Fibroblast of lung (primary cell): ENCODE measurements at regions not wholly inside any gene's neighbourhood (a gene's known extent, or its start where the extent isn't known, plus 50 kb on each side); places are given as distances from the start of the nearest gene placed in this dataset.

ENCODE experiments used
- DNase-seq, 2 donors: peaks; one replicate each; pipeline versions ENCODE4 v3.0.0 to v3.0.0-alpha.2; 2010; ENCODE audit warnings: low read depth in 2 of 2
- H2AFZ ChIP-seq: 2 replicates; pipeline ENCODE4 v1.5.1; 2012; ENCODE audit warnings: low read length, control low read depth, inconsistent platforms
- H3K27ac ChIP-seq: 2 replicates; pipeline ENCODE4 v1.5.1; 2011; ENCODE audit warnings: low read length, control low read depth; ENCODE audit not compliant: insufficient read depth
- H3K27me3 ChIP-seq: 2 replicates; pipeline ENCODE4 v1.5.1; 2011; ENCODE audit warnings: mild to moderate bottlenecking, low read length; ENCODE audit not compliant: control insufficient read depth, insufficient read depth
- H3K36me3 ChIP-seq: 2 replicates; pipeline ENCODE4 v1.5.1; 2011; ENCODE audit warnings: low read length; ENCODE audit not compliant: control insufficient read depth, insufficient read depth
- H3K4me1 ChIP-seq: 2 replicates; pipeline ENCODE4 v1.5.1; 2011; ENCODE audit warnings: low read length; ENCODE audit not compliant: control insufficient read depth, insufficient read depth; ENCODE audit errors: extremely low read depth
- H3K4me2 ChIP-seq: 2 replicates; pipeline ENCODE4 v1.5.1; 2011; ENCODE audit warnings: low read length, control low read depth; ENCODE audit not compliant: insufficient read depth; ENCODE audit errors: extremely low read depth
- H3K4me3 ChIP-seq, 4 experiments: fragments of 200-600 bp in 1 of 4; sonication (generic) in 1 of 4; replicated peaks in 1 of 4; 2 replicates each; pipeline ENCODE4 v1.5.1; 2011 to 2016; ENCODE audit warnings: low read length in 4 of 4, low read depth in 3 of 4, mild to moderate bottlenecking in 3 of 4, control low read depth in 2 of 4, inconsistent platforms in 1 of 4, mixed read lengths in 1 of 4; ENCODE audit not compliant: insufficient read depth in 1 of 4; ENCODE audit errors: control extremely low read depth in 1 of 4
- H3K79me2 ChIP-seq: 2 replicates; pipeline ENCODE4 v1.5.1; 2012; ENCODE audit warnings: mild to moderate bottlenecking, low read length, inconsistent platforms; ENCODE audit not compliant: control insufficient read depth, insufficient read depth
- H3K9ac ChIP-seq: 2 replicates; pipeline ENCODE4 v1.5.1; 2011; ENCODE audit warnings: mild to moderate bottlenecking, low read length, control low read depth; ENCODE audit not compliant: insufficient read depth
- H3K9me3 ChIP-seq: 2 replicates; pipeline ENCODE4 v1.5.1; 2012; ENCODE audit warnings: low read depth, low read length; ENCODE audit not compliant: control insufficient read depth, insufficient read depth
- H4K20me1 ChIP-seq: 2 replicates; pipeline ENCODE4 v1.5.1; 2011; ENCODE audit warnings: low read length; ENCODE audit not compliant: control insufficient read depth, insufficient read depth; ENCODE audit errors: extremely low read depth
- EZH2 ChIP-seq: IDR thresholded peaks from 2 replicates; pipeline ENCODE4 v1.5.1; 2012; ENCODE audit warnings: low read length, control low read depth, mild to moderate bottlenecking; ENCODE audit errors: missing control alignments
- TF ChIP-seq, protein P1 (sequence below), 2 donors: IDR thresholded peaks in 1 of 2; conservative IDR thresholded peaks in 1 of 2; 1 replicate in 1 of 2; 2 replicates in 1 of 2; pipeline ENCODE4 v1.5.1; 2011 to 2012; ENCODE audit warnings: low read length in 2 of 2, control low read depth in 1 of 2, inconsistent platforms in 1 of 2, low read depth in 1 of 2, mild to moderate bottlenecking in 1 of 2

DNA sequence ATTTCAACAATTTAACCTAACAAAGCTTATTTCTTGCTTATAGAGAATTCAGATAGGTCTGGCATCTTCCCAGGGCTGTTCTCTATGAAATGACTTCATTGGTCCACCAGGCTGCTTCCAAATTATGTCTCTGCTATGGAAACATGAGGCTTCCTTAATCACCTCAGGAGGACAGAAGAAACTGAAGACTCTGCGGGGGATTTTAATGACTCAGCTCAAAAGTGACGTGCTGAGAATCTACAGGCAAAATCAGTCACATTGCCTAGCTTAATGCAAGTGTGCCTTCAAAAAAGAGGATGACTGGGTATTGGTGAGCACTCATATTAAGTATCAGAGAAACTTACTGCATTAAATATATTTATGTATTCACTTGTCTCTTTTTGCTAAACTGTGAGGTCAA lies 315.5 kb upstream of the RGMB start:
- no peak overlapping the region for H3K4me2 ChIP-seq

DNA sequence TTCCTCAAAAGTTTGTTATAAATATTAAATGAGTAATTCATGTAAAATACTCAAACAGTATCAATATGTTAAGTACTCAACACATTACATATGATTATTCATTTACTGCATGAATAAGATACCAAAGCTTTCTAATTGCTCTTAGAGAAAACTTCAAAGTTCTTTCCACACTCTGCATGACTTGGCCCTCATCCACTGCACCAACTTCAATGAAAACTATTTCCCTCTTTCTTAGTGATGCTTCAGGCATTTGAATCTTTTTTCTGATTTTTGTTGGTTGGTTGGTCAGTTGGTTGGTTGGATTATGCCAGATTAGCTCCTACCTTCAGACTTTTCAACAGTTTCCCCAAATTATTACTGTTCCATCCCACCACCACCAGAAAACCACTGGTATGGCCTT lies 314.7 kb upstream of the RGMB start:
- Histone ChIP-seq H2AFZ (no peak overlapping the region), H3K4me2 (no peak overlapping the region), H3K4me1 (peaks cover 3% of the 10 kb centered on the region), H3K4me3 (no peak overlapping the region), H3K9ac (no peak overlapping the region), H3K9me3 (no peaks in the 10 kb centered on the region), H3K27ac (no peak overlapping the region), H3K27me3 (no peaks in the 10 kb centered on the region), H4K20me1 (no peaks in the 10 kb centered on the region), H3K79me2 (no peaks in the 10 kb centered on the region), H3K36me3 (no peaks in the 10 kb centered on the region)
- DNase-seq, result peak in 1 of 2 donors; percentile 35
- TF ChIP-seq, protein P1, sequence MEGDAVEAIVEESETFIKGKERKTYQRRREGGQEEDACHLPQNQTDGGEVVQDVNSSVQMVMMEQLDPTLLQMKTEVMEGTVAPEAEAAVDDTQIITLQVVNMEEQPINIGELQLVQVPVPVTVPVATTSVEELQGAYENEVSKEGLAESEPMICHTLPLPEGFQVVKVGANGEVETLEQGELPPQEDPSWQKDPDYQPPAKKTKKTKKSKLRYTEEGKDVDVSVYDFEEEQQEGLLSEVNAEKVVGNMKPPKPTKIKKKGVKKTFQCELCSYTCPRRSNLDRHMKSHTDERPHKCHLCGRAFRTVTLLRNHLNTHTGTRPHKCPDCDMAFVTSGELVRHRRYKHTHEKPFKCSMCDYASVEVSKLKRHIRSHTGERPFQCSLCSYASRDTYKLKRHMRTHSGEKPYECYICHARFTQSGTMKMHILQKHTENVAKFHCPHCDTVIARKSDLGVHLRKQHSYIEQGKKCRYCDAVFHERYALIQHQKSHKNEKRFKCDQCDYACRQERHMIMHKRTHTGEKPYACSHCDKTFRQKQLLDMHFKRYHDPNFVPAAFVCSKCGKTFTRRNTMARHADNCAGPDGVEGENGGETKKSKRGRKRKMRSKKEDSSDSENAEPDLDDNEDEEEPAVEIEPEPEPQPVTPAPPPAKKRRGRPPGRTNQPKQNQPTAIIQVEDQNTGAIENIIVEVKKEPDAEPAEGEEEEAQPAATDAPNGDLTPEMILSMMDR (conservative IDR thresholded peaks at IDR 0.05 in 1 of 2, IDR thresholded peaks at IDR 0.05 in 1 of 2; ENCODE audit: low read depth in 1 of 2, low read length in 2 of 2), result no peak
- TF ChIP-seq EZH2, result no peak

More for the DNA sequence above, 315.5 kb upstream of the RGMB start:
- H3K79me2 ChIP-seq, result no peaks in the 10 kb centered on the region
- no peak overlapping the region for H2AFZ ChIP-seq
- H4K20me1 ChIP-seq, result no peaks in the 10 kb centered on the region
- peak; percentile 26 to 84 for DNase-seq
- peaks cover 3% of the 10 kb centered on the region for H3K4me1 ChIP-seq
- no peak for TF ChIP-seq EZH2
- TF ChIP-seq, protein P1 (conservative IDR thresholded peaks at IDR 0.05 in 1 of 2, IDR thresholded peaks at IDR 0.05 in 1 of 2; ENCODE audit: low read depth in 1 of 2, low read length in 2 of 2), result no peak
- no peaks in the 10 kb centered on the region for H3K27me3 ChIP-seq
- no peak overlapping the region for H3K27ac ChIP-seq
- no peaks in the 10 kb centered on the region for H3K36me3 ChIP-seq
- no peak overlapping the region for H3K9ac ChIP-seq
- H3K4me3 ChIP-seq, result no peak overlapping the region
- no peaks in the 10 kb centered on the region for H3K9me3 ChIP-seq

DNA sequence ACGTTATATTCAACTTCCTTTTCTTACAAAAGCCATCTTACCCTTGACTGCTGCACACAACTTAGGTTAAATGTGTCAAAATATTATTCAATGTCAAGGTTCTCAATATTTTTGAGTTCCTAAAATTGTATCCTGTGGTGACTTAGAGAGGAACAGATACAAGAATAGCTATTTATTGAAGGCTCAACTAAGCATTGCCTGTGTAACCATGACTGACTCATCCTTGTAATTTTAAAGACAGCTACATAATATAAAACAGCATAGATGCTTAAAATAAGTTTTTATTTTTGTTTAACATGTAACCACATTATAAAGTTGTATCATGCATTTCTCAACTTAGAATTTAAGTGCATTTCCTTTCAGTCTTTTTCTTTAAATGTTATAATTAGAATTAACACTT lies 312.9 kb upstream of the RGMB start:
- Histone ChIP-seq H2AFZ (no peak overlapping the region), H3K27me3 (no peaks in the 10 kb centered on the region), H3K4me2 (no peak overlapping the region), H3K27ac (no peak overlapping the region), H3K9me3 (no peaks in the 10 kb centered on the region), H3K9ac (no peak overlapping the region), H3K79me2 (no peaks in the 10 kb centered on the region), H3K4me3 (no peak overlapping the region), H4K20me1 (no peaks in the 10 kb centered on the region), H3K36me3 (no peaks in the 10 kb centered on the region), H3K4me1 (peaks cover 6% of the 10 kb centered on the region)
- DNase-seq, result no peak
- TF ChIP-seq, protein P1 (conservative IDR thresholded peaks at IDR 0.05 in 1 of 2, IDR thresholded peaks at IDR 0.05 in 1 of 2; ENCODE audit: low read depth in 1 of 2, low read length in 2 of 2), result no peak
